MM.1S (cell line): ENCODE measurements at regions not wholly inside any gene's neighbourhood (a gene's known extent, or its start where the extent isn't known, plus 50 kb on each side); places are given as distances from the start of the nearest gene placed in this dataset.
"Not testable (repeated sequence)": the region's sequence is repeated elsewhere in the genome, so short reads cannot be mapped to it uniquely, and the experiment has no call there.

Experiments
- CTCF ChIP-seq: fragments of 300-600 bp; sonication (generic); IDR thresholded peaks from 2 replicates; pipeline ENCODE4 v1.5.1; 2016; ENCODE audit warnings: antibody characterized with exemption, low read length, mixed read lengths
- EZH2phosphoT487 ChIP-seq: fragments of 300-600 bp; sonication (generic); IDR thresholded peaks from 2 replicates; pipeline ENCODE4 v1.6.1; 2018; ENCODE audit warnings: antibody characterized with exemption, low read length

- not testable (repeated sequence) for TF ChIP-seq CTCF, EZH2phosphoT487
Measured at GRCh38 chr3:16773594-16773993, 111.2 kb upstream of the PLCL2 start.
